EH (cell line): ENCODE measurements at regions not wholly inside any gene's neighbourhood (a gene's known extent, or its start where the extent isn't known, plus 50 kb on each side); places are given as distances from the start of the nearest gene placed in this dataset.

Experiments
- DNase-seq: peaks from one replicate; pipeline ENCODE4 v3.0.0-alpha.2; 2015; ENCODE audit warnings: low read depth

GRCh38 chr3:43783987-43784639 is 93.4 kb downstream of the ABHD5 start:
- DNase-seq, result no peak

- no peak for DNase-seq
These were observed 93.9 kb downstream of the ABHD5 start for GRCh38 chr3:43784640-43785011.

GRCh38 chr3:43785551-43785950 is 94.8 kb downstream of the ABHD5 start:
- DNase-seq, result peak; percentile 55

GRCh38 chr3:43786102-43786501 is 95.4 kb downstream of the ABHD5 start:
- no peak for DNase-seq

GRCh38 chr3:43786526-43787305 is 96.0 kb downstream of the ABHD5 start:
- no peak for DNase-seq

GRCh38 chr3:43787330-43787729 is 96.6 kb downstream of the ABHD5 start:
- no peak for DNase-seq

- DNase-seq, result no peak
These were observed 98.3 kb downstream of the ABHD5 start for GRCh38 chr3:43789028-43789427.

- DNase-seq, result no peak
These were observed 99.3 kb downstream of the ABHD5 start for GRCh38 chr3:43790060-43790459.

- DNase-seq, result no peak
These were observed 99.7 kb downstream of the ABHD5 start for GRCh38 chr3:43790476-43790875.

GRCh38 chr3:43791246-43791645 is 100.5 kb downstream of the ABHD5 start:
- no peak for DNase-seq

- no peak for DNase-seq
These were observed 102.2 kb downstream of the ABHD5 start for GRCh38 chr3:43792904-43793303.

GRCh38 chr3:43793648-43794372 is 103.1 kb downstream of the ABHD5 start:
- DNase-seq, result no peak

- DNase-seq, result peak; percentile 55
These were observed 104.0 kb downstream of the ABHD5 start for GRCh38 chr3:43794776-43795175.

- DNase-seq, result no peak
These were observed 104.8 kb downstream of the ABHD5 start for GRCh38 chr3:43795491-43795890.

GRCh38 chr3:43796041-43796596 is 105.4 kb downstream of the ABHD5 start:
- DNase-seq, result peak; percentile 11

GRCh38 chr3:43797794-43798193 is 107.1 kb downstream of the ABHD5 start:
- DNase-seq, result no peak

- DNase-seq, result no peak
These were observed 120.1 kb downstream of the ABHD5 start for GRCh38 chr3:43810797-43811196.

- no peak for DNase-seq
These were observed 123.7 kb downstream of the ABHD5 start for GRCh38 chr3:43814461-43814860.

GRCh38 chr3:43816372-43816771 is 125.6 kb downstream of the ABHD5 start:
- no peak for DNase-seq

- no peak for DNase-seq
These were observed 126.3 kb downstream of the ABHD5 start for GRCh38 chr3:43817064-43817463.

- no peak for DNase-seq
These were observed 127.1 kb downstream of the ABHD5 start for GRCh38 chr3:43817825-43818224.

GRCh38 chr3:43818229-43818628 is 127.5 kb downstream of the ABHD5 start:
- DNase-seq, result no peak
